ENCODE measurements at regions not wholly inside any gene's neighbourhood (a gene's known extent, or its start where the extent isn't known, plus 50 kb on each side); places are given as distances from the start of the nearest gene placed in this dataset.

GRCh38 chr3:61416618-61417017 lies 144.8 kb upstream of the PTPRG start:
- no peak for TF ChIP-seq RAD21 (IDR thresholded peaks at IDR 0.05)
- TF ChIP-seq, protein P1, sequence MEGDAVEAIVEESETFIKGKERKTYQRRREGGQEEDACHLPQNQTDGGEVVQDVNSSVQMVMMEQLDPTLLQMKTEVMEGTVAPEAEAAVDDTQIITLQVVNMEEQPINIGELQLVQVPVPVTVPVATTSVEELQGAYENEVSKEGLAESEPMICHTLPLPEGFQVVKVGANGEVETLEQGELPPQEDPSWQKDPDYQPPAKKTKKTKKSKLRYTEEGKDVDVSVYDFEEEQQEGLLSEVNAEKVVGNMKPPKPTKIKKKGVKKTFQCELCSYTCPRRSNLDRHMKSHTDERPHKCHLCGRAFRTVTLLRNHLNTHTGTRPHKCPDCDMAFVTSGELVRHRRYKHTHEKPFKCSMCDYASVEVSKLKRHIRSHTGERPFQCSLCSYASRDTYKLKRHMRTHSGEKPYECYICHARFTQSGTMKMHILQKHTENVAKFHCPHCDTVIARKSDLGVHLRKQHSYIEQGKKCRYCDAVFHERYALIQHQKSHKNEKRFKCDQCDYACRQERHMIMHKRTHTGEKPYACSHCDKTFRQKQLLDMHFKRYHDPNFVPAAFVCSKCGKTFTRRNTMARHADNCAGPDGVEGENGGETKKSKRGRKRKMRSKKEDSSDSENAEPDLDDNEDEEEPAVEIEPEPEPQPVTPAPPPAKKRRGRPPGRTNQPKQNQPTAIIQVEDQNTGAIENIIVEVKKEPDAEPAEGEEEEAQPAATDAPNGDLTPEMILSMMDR (IDR thresholded peaks at IDR 0.05; ENCODE audit: low read depth, low read length, missing input control): no peak
- TF ChIP-seq SP1 (IDR thresholded peaks at IDR 0.05): no peak
- no peak for TF ChIP-seq FOXA2 (IDR thresholded peaks at IDR 0.05)
- TF ChIP-seq, protein P2, sequence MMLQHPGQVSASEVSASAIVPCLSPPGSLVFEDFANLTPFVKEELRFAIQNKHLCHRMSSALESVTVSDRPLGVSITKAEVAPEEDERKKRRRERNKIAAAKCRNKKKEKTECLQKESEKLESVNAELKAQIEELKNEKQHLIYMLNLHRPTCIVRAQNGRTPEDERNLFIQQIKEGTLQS (IDR thresholded peaks at IDR 0.05): no peak
- TF ChIP-seq, protein P3, sequence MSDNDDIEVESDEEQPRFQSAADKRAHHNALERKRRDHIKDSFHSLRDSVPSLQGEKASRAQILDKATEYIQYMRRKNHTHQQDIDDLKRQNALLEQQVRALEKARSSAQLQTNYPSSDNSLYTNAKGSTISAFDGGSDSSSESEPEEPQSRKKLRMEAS (IDR thresholded peaks at IDR 0.05): no peak
- TF ChIP-seq, protein P4, sequence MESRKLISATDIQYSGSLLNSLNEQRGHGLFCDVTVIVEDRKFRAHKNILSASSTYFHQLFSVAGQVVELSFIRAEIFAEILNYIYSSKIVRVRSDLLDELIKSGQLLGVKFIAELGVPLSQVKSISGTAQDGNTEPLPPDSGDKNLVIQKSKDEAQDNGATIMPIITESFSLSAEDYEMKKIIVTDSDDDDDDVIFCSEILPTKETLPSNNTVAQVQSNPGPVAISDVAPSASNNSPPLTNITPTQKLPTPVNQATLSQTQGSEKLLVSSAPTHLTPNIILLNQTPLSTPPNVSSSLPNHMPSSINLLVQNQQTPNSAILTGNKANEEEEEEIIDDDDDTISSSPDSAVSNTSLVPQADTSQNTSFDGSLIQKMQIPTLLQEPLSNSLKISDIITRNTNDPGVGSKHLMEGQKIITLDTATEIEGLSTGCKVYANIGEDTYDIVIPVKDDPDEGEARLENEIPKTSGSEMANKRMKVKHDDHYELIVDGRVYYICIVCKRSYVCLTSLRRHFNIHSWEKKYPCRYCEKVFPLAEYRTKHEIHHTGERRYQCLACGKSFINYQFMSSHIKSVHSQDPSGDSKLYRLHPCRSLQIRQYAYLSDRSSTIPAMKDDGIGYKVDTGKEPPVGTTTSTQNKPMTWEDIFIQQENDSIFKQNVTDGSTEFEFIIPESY (IDR thresholded peaks at IDR 0.05): no peak
- TF ChIP-seq TAF1 (conservative IDR thresholded peaks at IDR 0.05): no peak
- no peak for TF ChIP-seq JUND (IDR thresholded peaks at IDR 0.05)
- TF ChIP-seq, protein P5, sequence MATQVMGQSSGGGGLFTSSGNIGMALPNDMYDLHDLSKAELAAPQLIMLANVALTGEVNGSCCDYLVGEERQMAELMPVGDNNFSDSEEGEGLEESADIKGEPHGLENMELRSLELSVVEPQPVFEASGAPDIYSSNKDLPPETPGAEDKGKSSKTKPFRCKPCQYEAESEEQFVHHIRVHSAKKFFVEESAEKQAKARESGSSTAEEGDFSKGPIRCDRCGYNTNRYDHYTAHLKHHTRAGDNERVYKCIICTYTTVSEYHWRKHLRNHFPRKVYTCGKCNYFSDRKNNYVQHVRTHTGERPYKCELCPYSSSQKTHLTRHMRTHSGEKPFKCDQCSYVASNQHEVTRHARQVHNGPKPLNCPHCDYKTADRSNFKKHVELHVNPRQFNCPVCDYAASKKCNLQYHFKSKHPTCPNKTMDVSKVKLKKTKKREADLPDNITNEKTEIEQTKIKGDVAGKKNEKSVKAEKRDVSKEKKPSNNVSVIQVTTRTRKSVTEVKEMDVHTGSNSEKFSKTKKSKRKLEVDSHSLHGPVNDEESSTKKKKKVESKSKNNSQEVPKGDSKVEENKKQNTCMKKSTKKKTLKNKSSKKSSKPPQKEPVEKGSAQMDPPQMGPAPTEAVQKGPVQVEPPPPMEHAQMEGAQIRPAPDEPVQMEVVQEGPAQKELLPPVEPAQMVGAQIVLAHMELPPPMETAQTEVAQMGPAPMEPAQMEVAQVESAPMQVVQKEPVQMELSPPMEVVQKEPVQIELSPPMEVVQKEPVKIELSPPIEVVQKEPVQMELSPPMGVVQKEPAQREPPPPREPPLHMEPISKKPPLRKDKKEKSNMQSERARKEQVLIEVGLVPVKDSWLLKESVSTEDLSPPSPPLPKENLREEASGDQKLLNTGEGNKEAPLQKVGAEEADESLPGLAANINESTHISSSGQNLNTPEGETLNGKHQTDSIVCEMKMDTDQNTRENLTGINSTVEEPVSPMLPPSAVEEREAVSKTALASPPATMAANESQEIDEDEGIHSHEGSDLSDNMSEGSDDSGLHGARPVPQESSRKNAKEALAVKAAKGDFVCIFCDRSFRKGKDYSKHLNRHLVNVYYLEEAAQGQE (IDR thresholded peaks at IDR 0.05): no peak
- TF ChIP-seq EGR1 (IDR thresholded peaks at IDR 0.05; ENCODE audit: low read depth in 2 of 2): no peak
- TF ChIP-seq GABPA (IDR thresholded peaks at IDR 0.05 in 1 of 2, conservative IDR thresholded peaks at IDR 0.05 in 1 of 2): no peak

Data from liver (tissue), 3 donors.